ENCODE measurements at regions not wholly inside any gene's neighbourhood (a gene's known extent, or its start where the extent isn't known, plus 50 kb on each side); places are given as distances from the start of the nearest gene placed in this dataset.

DNA sequence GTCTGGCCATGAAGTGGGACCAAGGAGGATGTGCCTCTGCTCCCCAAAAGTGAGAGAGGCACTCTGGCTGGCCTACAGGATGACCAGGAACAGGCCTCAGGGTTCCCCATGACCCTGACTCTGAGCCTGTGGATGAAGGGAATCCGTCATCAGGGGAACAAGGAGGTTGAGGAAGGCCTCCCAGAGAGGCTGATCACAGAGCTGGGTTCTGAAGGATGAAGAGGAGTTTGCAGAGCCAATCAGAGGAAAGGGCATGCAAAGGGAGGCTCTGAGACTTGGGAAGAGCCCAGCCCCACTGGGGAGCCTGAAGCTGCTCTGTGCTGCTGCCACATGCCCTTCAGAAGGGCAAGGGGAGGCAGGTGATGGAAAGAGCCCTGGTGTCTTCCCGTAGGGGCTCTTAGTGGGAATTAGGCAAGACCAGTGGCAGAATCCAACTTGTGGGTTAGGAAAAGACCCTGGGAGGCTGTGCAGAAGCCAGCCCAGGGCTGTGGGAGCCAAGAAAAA lies 141.3 kb upstream of the ID2 start:
- TF ChIP-seq, protein P1, sequence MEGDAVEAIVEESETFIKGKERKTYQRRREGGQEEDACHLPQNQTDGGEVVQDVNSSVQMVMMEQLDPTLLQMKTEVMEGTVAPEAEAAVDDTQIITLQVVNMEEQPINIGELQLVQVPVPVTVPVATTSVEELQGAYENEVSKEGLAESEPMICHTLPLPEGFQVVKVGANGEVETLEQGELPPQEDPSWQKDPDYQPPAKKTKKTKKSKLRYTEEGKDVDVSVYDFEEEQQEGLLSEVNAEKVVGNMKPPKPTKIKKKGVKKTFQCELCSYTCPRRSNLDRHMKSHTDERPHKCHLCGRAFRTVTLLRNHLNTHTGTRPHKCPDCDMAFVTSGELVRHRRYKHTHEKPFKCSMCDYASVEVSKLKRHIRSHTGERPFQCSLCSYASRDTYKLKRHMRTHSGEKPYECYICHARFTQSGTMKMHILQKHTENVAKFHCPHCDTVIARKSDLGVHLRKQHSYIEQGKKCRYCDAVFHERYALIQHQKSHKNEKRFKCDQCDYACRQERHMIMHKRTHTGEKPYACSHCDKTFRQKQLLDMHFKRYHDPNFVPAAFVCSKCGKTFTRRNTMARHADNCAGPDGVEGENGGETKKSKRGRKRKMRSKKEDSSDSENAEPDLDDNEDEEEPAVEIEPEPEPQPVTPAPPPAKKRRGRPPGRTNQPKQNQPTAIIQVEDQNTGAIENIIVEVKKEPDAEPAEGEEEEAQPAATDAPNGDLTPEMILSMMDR (IDR thresholded peaks at IDR 0.05), result no peak
- TF ChIP-seq POLR2A (IDR thresholded peaks at IDR 0.05), result no peak

Measured in heart left ventricle (tissue), 13 donors.